HepG2 (cell line): ENCODE measurements at regions not wholly inside any gene's neighbourhood (a gene's known extent, or its start where the extent isn't known, plus 50 kb on each side); places are given as distances from the start of the nearest gene placed in this dataset.

Source experiments
- FOXJ3 ChIP-seq: sonication (generic); formaldehyde crosslinking; IDR thresholded peaks from 2 replicates; pipeline ENCODE4 v1.4.0; 2020; ENCODE audit warnings: missing genetic modification reagents, mild to moderate bottlenecking, borderline replicate concordance
- MAX ChIP-seq: IDR thresholded peaks from 2 replicates; pipeline ENCODE4 v1.6.1; 2012; ENCODE audit warnings: inconsistent platforms
- PHF8 ChIP-seq: sonication (generic); formaldehyde crosslinking; IDR thresholded peaks from 2 replicates; pipeline ENCODE4 v1.5.0; 2020; ENCODE audit warnings: missing genetic modification reagents
- POLR2A ChIP-seq, 2 experiments: IDR thresholded peaks; 2 replicates each; pipeline ENCODE4 v1.6.1; 2011; ENCODE audit warnings: low read depth in 2 of 2, low read length in 2 of 2, mild to moderate bottlenecking in 1 of 2, moderate library complexity in 1 of 2; ENCODE audit not compliant: insufficient read depth in 1 of 2
- SRF ChIP-seq: IDR thresholded peaks from 2 replicates; pipeline ENCODE4 v1.6.1; 2011; ENCODE audit warnings: mild to moderate bottlenecking, low read depth, low read length, moderate library complexity
- TP53 ChIP-seq: sonication (generic); formaldehyde crosslinking; conservative IDR thresholded peaks from 2 replicates; pipeline ENCODE4 v1.4.0; 2020; ENCODE audit warnings: missing genetic modification reagents
- ZBTB46 ChIP-seq: sonication (generic); formaldehyde crosslinking; IDR thresholded peaks from 2 replicates; pipeline ENCODE4 v1.4.0; 2020; ENCODE audit warnings: mild to moderate bottlenecking, missing genetic modification reagents, borderline replicate concordance
- ZNF225 ChIP-seq: sonication (generic); formaldehyde crosslinking; IDR thresholded peaks from 2 replicates; pipeline ENCODE4 v1.4.0; 2020; ENCODE audit warnings: mild to moderate bottlenecking, missing genetic modification reagents
- ZNF276 ChIP-seq: sonication (generic); formaldehyde crosslinking; IDR thresholded peaks from 2 replicates; pipeline ENCODE4 v1.4.0; 2020; ENCODE audit warnings: mild to moderate bottlenecking, low read depth, missing genetic modification reagents
- ZNF354B ChIP-seq: sonication (generic); formaldehyde crosslinking; IDR thresholded peaks from 2 replicates; pipeline ENCODE4 v1.8.0; 2022; ENCODE audit warnings: mild to moderate bottlenecking, missing genetic modification reagents

- TF ChIP-seq ZNF354B = no peak
- no peak for TF ChIP-seq SRF
- TF ChIP-seq MAX = no peak
- TF ChIP-seq PHF8 (CRISPR knock-in tag) = no peak
- no peak for TF ChIP-seq ZNF276 (CRISPR knock-in tag)
- no peak for TF ChIP-seq ZNF225 (CRISPR knock-in tag)
- no peak for TF ChIP-seq ZBTB46 (CRISPR knock-in tag)
- TF ChIP-seq FOXJ3 (CRISPR knock-in tag) = no peak
- no peak for TF ChIP-seq POLR2A (IDR thresholded peaks at IDR 0.05; ENCODE audit: insufficient read depth in 1 of 2, low read depth in 2 of 2, low read length in 2 of 2)
- no peak for TF ChIP-seq TP53 (CRISPR knock-in tag)
Measured at GRCh38 chr2:108074150-108074549, 87.8 kb downstream of the SLC5A7 start.
